Neural progenitor cell (in vitro differentiated cells): ENCODE measurements at regions not wholly inside any gene's neighbourhood (a gene's known extent, or its start where the extent isn't known, plus 50 kb on each side); places are given as distances from the start of the nearest gene placed in this dataset.
A peak's percentile ranks its signal among the peaks of the same experiment; 100 is the strongest.
"Not testable (repeated sequence)": the region's sequence is repeated elsewhere in the genome, so short reads cannot be mapped to it uniquely, and the experiment has no call there.

ENCODE experiments used
- DNase-seq: peaks from one replicate; pipeline ENCODE4 v3.0.0-alpha.2; 2016; ENCODE audit warnings: low spot score
- H2AFZ ChIP-seq: fragments of 200-600 bp; sonication (generic); replicated peaks from 2 replicates; pipeline ENCODE4 v1.6.1; 2016; ENCODE audit warnings: antibody characterized with exemption
- H3F3A ChIP-seq: fragments of 200-600 bp; sonication (generic); 2 replicates; pipeline ENCODE4 v1.6.1; 2016; ENCODE audit warnings: antibody characterized with exemption, low read depth
- H3K27ac ChIP-seq: fragments of 200-600 bp; sonication (generic); 2 replicates; pipeline ENCODE4 v1.5.1; 2016; ENCODE audit warnings: mild to moderate bottlenecking
- H3K27me3 ChIP-seq: fragments of 200-600 bp; sonication (generic); 2 replicates; pipeline ENCODE4 v1.6.1; 2016; ENCODE audit warnings: mild to moderate bottlenecking, moderate library complexity
- H3K36me3 ChIP-seq: fragments of 200-600 bp; sonication (generic); 2 replicates; pipeline ENCODE4 v1.5.1; 2016
- H3K4me1 ChIP-seq: fragments of 200-600 bp; sonication (generic); 2 replicates; pipeline ENCODE4 v1.6.1; 2016; ENCODE audit warnings: mixed run types
- H3K4me2 ChIP-seq: fragments of 200-600 bp; sonication (generic); 2 replicates; pipeline ENCODE4 v1.6.1; 2016
- H3K4me3 ChIP-seq: fragments of 200-600 bp; sonication (generic); 2 replicates; pipeline ENCODE4 v1.5.1; 2016
- H3K79me2 ChIP-seq: fragments of 200-600 bp; sonication (generic); 2 replicates; pipeline ENCODE4 v1.6.1; 2016; ENCODE audit warnings: low read depth
- H3K9ac ChIP-seq: fragments of 200-600 bp; sonication (generic); 2 replicates; pipeline ENCODE4 v1.6.1; 2016
- H3K9me3 ChIP-seq: fragments of 200-600 bp; sonication (generic); 2 replicates; pipeline ENCODE4 v1.5.1; 2016; ENCODE audit warnings: low read depth
- H4K20me1 ChIP-seq: fragments of 200-600 bp; sonication (generic); 2 replicates; pipeline ENCODE4 v1.6.1; 2016; ENCODE audit warnings: low read depth
- H3K27ac Mint-ChIP-seq: 3 replicates; pipeline ENCODE4 v1.8.0; 2021; ENCODE audit warnings: mixed read lengths
- H3K27me3 Mint-ChIP-seq: 2 replicates; pipeline ENCODE4 v1.8.0; 2022; ENCODE audit warnings: low read depth, mild to moderate bottlenecking, inconsistent platforms, moderate library complexity, mixed read lengths; ENCODE audit not compliant: insufficient read depth
- H3K36me3 Mint-ChIP-seq: 3 replicates; pipeline ENCODE4 v1.8.0; 2021; ENCODE audit warnings: mixed read lengths
- H3K4me1 Mint-ChIP-seq: 3 replicates; pipeline ENCODE4 v1.8.0; 2021; ENCODE audit warnings: mixed read lengths
- H3K4me3 Mint-ChIP-seq: 3 replicates; pipeline ENCODE4 v1.8.0; 2021; ENCODE audit warnings: mild to moderate bottlenecking, moderate library complexity, mixed read lengths
- H3K9me3 Mint-ChIP-seq: 3 replicates; pipeline ENCODE4 v1.8.0; 2020; ENCODE audit warnings: mixed read lengths
- EZH2 ChIP-seq: fragments of 200-600 bp; sonication (generic); IDR thresholded peaks from 2 replicates; pipeline ENCODE4 v1.6.1; 2017; ENCODE audit warnings: antibody characterized with exemption, mild to moderate bottlenecking, moderate library complexity
- EZH2phosphoT487 ChIP-seq: fragments of 200-600 bp; sonication (generic); IDR thresholded peaks from 2 replicates; pipeline ENCODE4 v1.6.1; 2017; ENCODE audit warnings: antibody characterized with exemption
- TF ChIP-seq, protein P1 (sequence below): fragments of 200-600 bp; sonication (generic); IDR thresholded peaks from 2 replicates; pipeline ENCODE4 v1.5.1; 2017; ENCODE audit warnings: antibody characterized with exemption, mild to moderate bottlenecking

DNA sequence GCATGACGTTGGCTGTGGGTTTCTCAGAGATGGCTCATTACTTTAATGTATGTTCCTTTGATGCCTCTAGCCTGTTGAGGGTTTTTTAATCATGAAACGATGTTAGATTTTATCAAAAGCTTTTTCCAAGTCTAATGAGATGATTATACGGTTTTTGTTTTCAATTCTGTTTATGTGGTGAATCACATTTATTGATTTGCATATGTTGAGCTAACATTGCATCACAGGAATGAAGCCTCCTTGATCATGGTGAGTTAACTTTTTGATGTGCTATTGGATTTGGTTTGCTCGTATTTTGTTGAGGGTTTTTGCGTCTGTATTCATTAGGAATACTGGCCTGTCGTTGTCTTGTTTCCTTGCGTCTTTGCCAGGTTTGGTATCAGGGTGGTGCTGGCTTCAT lies 52.3 kb upstream of the PTPN12 start:
- Histone ChIP-seq H3K27ac (no peak overlapping the region), H2AFZ (peak overlapping the region; percentile 19)

DNA sequence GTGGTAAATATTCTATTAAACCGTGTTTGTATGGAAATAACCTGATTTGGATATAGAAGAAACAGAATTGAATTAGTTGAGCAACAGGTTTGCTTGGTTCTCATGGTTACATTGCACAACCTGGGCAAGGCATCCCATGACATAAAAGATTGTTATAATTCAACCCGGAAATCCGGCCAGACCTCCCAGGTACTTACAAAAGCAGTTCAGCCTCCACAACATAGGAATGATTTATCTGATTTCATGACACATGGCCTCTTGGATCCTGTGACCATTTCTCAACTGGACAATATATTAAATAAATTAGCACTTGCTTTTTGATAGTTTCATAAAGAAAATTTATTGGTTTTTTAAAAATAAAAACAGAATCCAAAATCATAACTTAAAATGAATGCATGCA lies 55.1 kb upstream of the PTPN12 start:
- no peak overlapping the region for H3K4me3 ChIP-seq
- Mint-ChIP-seq H3K4me1 (no peaks in the 10 kb centered on the region), H3K9me3 (no peaks in the 10 kb centered on the region), H3K27me3 (peaks cover 7% of the 10 kb centered on the region), H3K27ac (no peak overlapping the region), H3K36me3 (no peaks in the 10 kb centered on the region), H3K4me3 (no peak overlapping the region)
- no peaks in the 10 kb centered on the region for H3K79me2 ChIP-seq
- H4K20me1 ChIP-seq: no peaks in the 10 kb centered on the region
- H3K36me3 ChIP-seq: no peaks in the 10 kb centered on the region
- no peak for TF ChIP-seq EZH2phosphoT487
- TF ChIP-seq EZH2: no peak
- TF ChIP-seq, protein P1, sequence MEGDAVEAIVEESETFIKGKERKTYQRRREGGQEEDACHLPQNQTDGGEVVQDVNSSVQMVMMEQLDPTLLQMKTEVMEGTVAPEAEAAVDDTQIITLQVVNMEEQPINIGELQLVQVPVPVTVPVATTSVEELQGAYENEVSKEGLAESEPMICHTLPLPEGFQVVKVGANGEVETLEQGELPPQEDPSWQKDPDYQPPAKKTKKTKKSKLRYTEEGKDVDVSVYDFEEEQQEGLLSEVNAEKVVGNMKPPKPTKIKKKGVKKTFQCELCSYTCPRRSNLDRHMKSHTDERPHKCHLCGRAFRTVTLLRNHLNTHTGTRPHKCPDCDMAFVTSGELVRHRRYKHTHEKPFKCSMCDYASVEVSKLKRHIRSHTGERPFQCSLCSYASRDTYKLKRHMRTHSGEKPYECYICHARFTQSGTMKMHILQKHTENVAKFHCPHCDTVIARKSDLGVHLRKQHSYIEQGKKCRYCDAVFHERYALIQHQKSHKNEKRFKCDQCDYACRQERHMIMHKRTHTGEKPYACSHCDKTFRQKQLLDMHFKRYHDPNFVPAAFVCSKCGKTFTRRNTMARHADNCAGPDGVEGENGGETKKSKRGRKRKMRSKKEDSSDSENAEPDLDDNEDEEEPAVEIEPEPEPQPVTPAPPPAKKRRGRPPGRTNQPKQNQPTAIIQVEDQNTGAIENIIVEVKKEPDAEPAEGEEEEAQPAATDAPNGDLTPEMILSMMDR: no peak
- H3K27ac ChIP-seq: no peak overlapping the region
- no peaks in the 10 kb centered on the region for H3K27me3 ChIP-seq
- no peak overlapping the region for H3K4me2 ChIP-seq
- H3K4me1 ChIP-seq: no peaks in the 10 kb centered on the region
- no peaks in the 10 kb centered on the region for H3K9me3 ChIP-seq
- H3F3A ChIP-seq: no peaks in the 10 kb centered on the region
- H3K9ac ChIP-seq: no peak overlapping the region
- no peak for DNase-seq
- H2AFZ ChIP-seq: no peak overlapping the region

More for the DNA sequence above, 52.3 kb upstream of the PTPN12 start:
- H3K36me3 Mint-ChIP-seq: no peaks in the 10 kb centered on the region
- H3K4me3 ChIP-seq: no peak overlapping the region
- H3K4me3 Mint-ChIP-seq: no peak overlapping the region
- no peak overlapping the region for H3K4me2 ChIP-seq
- H3K4me1 ChIP-seq: no peaks in the 10 kb centered on the region
- H3K9me3 ChIP-seq: no peaks in the 10 kb centered on the region
- H3K27me3 Mint-ChIP-seq: peaks cover 8% of the 10 kb centered on the region
- TF ChIP-seq EZH2phosphoT487 (no peak), EZH2 (no peak)
- TF ChIP-seq, protein P1: no peak
- H3K27ac Mint-ChIP-seq: peak overlapping the region; percentile 62
- no peaks in the 10 kb centered on the region for H3K9me3 Mint-ChIP-seq
- no peaks in the 10 kb centered on the region for H4K20me1 ChIP-seq
- no peaks in the 10 kb centered on the region for H3K36me3 ChIP-seq
- H3K4me1 Mint-ChIP-seq: peaks cover 7% of the 10 kb centered on the region
- no peaks in the 10 kb centered on the region for H3F3A ChIP-seq
- H3K9ac ChIP-seq: no peak overlapping the region
- H3K79me2 ChIP-seq: no peaks in the 10 kb centered on the region
- H3K27me3 ChIP-seq: no peaks in the 10 kb centered on the region
- no peak for DNase-seq

DNA sequence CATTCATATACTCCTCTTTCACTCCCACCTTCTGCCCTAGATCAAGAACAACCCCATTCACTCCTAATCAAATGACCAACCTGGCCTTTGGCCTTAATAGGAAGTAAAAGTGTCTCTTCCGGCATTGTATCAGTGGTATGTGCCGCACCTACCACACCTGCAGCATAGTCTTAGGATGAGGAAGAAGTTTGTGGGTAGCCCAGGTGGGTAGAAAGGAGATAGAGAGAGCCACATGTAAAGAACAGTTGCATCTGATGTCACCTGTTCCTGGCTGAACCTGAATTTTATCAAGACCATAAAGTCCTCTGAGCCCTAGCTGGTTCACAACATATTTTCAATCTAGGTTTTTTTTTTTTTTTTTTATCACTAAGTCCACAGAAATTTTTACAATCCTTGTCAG lies 55.5 kb upstream of the PTPN12 start:
- no peaks in the 10 kb centered on the region for H4K20me1 ChIP-seq
- no peak overlapping the region for H3K4me2 ChIP-seq
- H3K36me3 Mint-ChIP-seq: no peaks in the 10 kb centered on the region
- H3F3A ChIP-seq: no peaks in the 10 kb centered on the region
- H3K9me3 ChIP-seq: no peaks in the 10 kb centered on the region
- no peaks in the 10 kb centered on the region for H3K4me1 ChIP-seq
- TF ChIP-seq, protein P1: no peak
- TF ChIP-seq EZH2 (no peak), EZH2phosphoT487 (no peak)
- no peak overlapping the region for H3K9ac ChIP-seq
- H3K27ac ChIP-seq: no peak overlapping the region
- no peaks in the 10 kb centered on the region for H3K36me3 ChIP-seq
- H3K79me2 ChIP-seq: no peaks in the 10 kb centered on the region
- H3K9me3 Mint-ChIP-seq: no peaks in the 10 kb centered on the region
- peaks cover 7% of the 10 kb centered on the region for H3K27me3 Mint-ChIP-seq
- H3K27ac Mint-ChIP-seq: no peak overlapping the region
- H3K27me3 ChIP-seq: no peaks in the 10 kb centered on the region
- no peak overlapping the region for H3K4me3 ChIP-seq
- DNase-seq: no peak
- H3K4me3 Mint-ChIP-seq: no peak overlapping the region
- H3K4me1 Mint-ChIP-seq: no peaks in the 10 kb centered on the region
- H2AFZ ChIP-seq: no peak overlapping the region

DNA sequence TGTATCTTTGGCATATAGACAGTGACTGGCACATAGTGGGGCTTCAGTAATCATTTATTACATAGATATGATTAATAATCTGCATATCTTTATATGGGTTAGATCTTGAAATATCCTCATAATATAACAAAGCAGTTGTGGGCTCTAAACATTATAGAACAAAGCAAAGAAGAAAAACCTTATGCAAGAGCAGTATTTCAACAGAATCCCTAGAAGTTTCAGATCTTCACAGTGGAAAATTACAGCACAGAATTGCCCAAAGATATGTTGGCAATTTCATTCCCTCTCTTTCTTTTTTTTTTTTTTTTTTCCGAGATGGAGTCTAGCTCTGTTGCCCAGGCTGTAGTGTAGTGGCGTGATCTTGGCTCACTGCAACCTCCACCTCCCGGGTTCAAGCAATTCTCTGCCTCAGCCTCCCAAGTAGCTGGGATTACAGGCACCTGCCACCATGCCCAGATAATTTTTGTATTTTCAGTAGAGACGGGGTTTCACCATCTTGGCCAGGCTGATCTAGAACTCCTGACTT lies 56.9 kb upstream of the PTPN12 start:
- not testable (repeated sequence) for H3K9ac ChIP-seq, H3K36me3 ChIP-seq, H3K4me3 Mint-ChIP-seq, H3K4me1 Mint-ChIP-seq, H3K9me3 ChIP-seq, H3F3A ChIP-seq, DNase-seq, H2AFZ ChIP-seq, H3K4me2 ChIP-seq, H3K27me3 ChIP-seq, H3K27ac Mint-ChIP-seq, H4K20me1 ChIP-seq, H3K4me1 ChIP-seq, H3K4me3 ChIP-seq, H3K36me3 Mint-ChIP-seq, H3K27me3 Mint-ChIP-seq, H3K9me3 Mint-ChIP-seq, H3K79me2 ChIP-seq, H3K27ac ChIP-seq
